Tibial artery (tissue), 4 donors: ENCODE measurements at regions not wholly inside any gene's neighbourhood (a gene's known extent, or its start where the extent isn't known, plus 50 kb on each side); places are given as distances from the start of the nearest gene placed in this dataset.

Experiments
- DNase-seq, 2 donors: peaks; one replicate each; pipeline ENCODE4 v3.0.0-alpha.2; 2019
- H3K27ac ChIP-seq, 2 donors: fragments of 200-600 bp; sonication (generic) in 1 of 2; 1 replicate in 1 of 2; 2 replicates in 1 of 2; pipeline ENCODE4 v1.5.1; 2018 to 2019; ENCODE audit warnings: mild to moderate bottlenecking in 1 of 2
- H3K27me3 ChIP-seq, 2 donors: fragments of 200-600 bp; sonication (generic) in 1 of 2; one replicate each; pipeline versions ENCODE4 v1.5.1 to v1.6.0; 2016 to 2019
- H3K36me3 ChIP-seq, 3 donors: fragments of 200-600 bp; sonication (generic) in 2 of 3; one replicate each; pipeline ENCODE4 v1.5.1; 2016 to 2019; ENCODE audit warnings: mild to moderate bottlenecking in 2 of 3
- H3K4me1 ChIP-seq, 4 donors: fragments of 200-600 bp; sonication (generic) in 2 of 4; 1 replicate in 3 of 4; 2 replicates in 1 of 4; pipeline ENCODE4 v1.5.1; 2016 to 2019
- H3K4me3 ChIP-seq, 2 donors: fragments of 200-600 bp; sonication (generic) in 1 of 2; 1 replicate in 1 of 2; 2 replicates in 1 of 2; pipeline ENCODE4 v1.5.1; 2018 to 2019; ENCODE audit warnings: mild to moderate bottlenecking in 2 of 2
- H3K9me3 ChIP-seq, 3 donors: fragments of 200-600 bp; sonication (generic) in 1 of 3; one replicate each; pipeline ENCODE4 v1.5.1; 2016 to 2019
- intact Hi-C: fragments of 100-400 bp; cut with DNase I; formaldehyde crosslinking; loops from one replicate; pipeline ENCODE4 v1.15.0; 2023; ENCODE audit warnings: low total_unique reads
- TF ChIP-seq, protein P1 (sequence below), 2 experiments: fragments of 200-600 bp in 1 of 2; fragments of 450-650 bp in 1 of 2; IDR thresholded peaks; one replicate each; pipeline ENCODE4 v1.5.1; 2017 to 2019; ENCODE audit warnings: antibody characterized with exemption in 2 of 2, mild to moderate bottlenecking in 1 of 2, moderate library complexity in 1 of 2

DNA sequence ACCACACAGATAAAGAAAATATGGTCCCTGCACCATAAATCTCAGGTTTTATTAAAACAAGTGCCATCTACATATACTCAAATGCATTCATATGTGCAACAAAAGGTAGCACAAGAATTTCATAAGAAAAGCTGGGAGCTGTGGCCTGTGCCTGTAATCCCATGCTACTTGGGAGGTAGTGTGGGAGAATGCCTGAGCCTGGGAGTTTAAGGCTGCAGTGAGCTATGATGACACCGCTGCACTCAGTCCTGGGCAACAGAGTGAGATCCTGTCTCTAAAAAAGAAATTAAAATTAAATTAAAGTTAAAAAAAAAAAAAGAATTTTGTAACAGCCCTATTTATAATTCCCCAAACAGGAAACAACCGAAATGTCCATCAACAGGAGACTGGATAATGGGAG lies 81.3 kb upstream of the JADE1 start:
- H3K9me3 ChIP-seq, result no peaks in the 10 kb centered on the region
- TF ChIP-seq, protein P1, sequence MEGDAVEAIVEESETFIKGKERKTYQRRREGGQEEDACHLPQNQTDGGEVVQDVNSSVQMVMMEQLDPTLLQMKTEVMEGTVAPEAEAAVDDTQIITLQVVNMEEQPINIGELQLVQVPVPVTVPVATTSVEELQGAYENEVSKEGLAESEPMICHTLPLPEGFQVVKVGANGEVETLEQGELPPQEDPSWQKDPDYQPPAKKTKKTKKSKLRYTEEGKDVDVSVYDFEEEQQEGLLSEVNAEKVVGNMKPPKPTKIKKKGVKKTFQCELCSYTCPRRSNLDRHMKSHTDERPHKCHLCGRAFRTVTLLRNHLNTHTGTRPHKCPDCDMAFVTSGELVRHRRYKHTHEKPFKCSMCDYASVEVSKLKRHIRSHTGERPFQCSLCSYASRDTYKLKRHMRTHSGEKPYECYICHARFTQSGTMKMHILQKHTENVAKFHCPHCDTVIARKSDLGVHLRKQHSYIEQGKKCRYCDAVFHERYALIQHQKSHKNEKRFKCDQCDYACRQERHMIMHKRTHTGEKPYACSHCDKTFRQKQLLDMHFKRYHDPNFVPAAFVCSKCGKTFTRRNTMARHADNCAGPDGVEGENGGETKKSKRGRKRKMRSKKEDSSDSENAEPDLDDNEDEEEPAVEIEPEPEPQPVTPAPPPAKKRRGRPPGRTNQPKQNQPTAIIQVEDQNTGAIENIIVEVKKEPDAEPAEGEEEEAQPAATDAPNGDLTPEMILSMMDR (IDR thresholded peaks at IDR 0.05), result no peak
- DNase-seq, result no peak
- no peaks in the 10 kb centered on the region for H3K27me3 ChIP-seq
- no peak overlapping the region for H3K27ac ChIP-seq
- H3K4me1 ChIP-seq, result no peaks in the 10 kb centered on the region
- H3K4me3 ChIP-seq, result no peak overlapping the region
- intact Hi-C loops, result no loop called here
- H3K36me3 ChIP-seq, result no peaks in the 10 kb centered on the region

DNA sequence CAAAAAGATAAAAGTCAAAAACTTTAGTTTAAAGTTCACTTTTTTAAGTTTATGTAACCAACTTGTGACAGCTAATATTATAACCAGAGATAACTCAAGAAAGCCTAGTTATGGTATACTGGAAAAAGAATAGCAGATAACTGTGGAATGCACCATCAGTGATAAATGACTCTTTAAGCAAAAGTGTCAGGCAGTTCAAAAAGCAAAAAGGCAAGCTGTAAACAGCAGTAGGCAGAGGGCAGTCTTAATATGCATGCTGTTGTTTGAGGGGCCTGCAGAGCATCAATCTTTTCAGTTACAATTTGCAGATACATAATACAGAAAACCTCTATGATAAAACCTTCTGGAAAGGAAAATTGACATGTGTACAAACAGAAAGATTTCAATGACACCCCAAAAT lies 81.8 kb upstream of the JADE1 start:
- intact Hi-C loops, result no loop called here
- H3K4me3 ChIP-seq, result no peak overlapping the region
- no peaks in the 10 kb centered on the region for H3K4me1 ChIP-seq
- no peak for DNase-seq
- no peaks in the 10 kb centered on the region for H3K9me3 ChIP-seq
- TF ChIP-seq, protein P1 (IDR thresholded peaks at IDR 0.05), result no peak
- H3K27ac ChIP-seq, result no peak overlapping the region
- H3K27me3 ChIP-seq, result no peaks in the 10 kb centered on the region
- no peaks in the 10 kb centered on the region for H3K36me3 ChIP-seq

DNA sequence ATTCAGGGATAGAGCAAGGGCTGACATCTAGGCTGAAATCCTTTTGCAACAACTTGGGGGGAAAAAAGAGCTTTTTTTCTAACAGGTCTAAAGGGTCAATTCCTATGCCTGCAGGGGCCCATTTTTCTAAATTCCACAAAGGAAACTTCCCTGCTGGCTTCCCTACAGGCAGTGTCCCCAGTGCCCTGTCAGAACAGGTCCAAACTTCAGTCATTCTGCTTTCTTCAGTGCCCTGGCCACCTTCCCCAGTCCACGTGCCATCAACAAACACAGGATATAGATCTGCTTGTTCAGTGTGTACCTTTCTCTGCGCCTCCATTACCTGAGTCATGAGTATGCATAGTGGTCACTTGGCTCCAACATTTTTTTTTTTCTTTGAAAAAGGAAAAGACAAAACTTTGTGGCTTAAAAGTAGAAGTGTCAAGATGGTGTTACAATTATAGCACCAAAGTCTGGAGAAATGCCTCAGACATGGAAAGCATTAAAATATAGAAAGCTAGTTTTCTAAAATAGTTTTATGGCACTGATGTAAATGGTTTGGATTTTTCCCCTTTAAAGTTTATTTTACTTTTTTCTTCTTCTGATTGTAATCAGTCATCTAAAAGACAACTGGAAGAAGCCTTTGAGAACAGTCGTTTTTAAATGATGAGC lies 84.0 kb upstream of the JADE1 start:
- TF ChIP-seq, protein P1 (IDR thresholded peaks at IDR 0.05), result no peak
- Histone ChIP-seq H3K36me3 (no peaks in the 10 kb centered on the region), H3K4me3 (no peak overlapping the region), H3K9me3 (no peaks in the 10 kb centered on the region), H3K27ac (no peak overlapping the region), H3K4me1 (no peaks in the 10 kb centered on the region), H3K27me3 (no peaks in the 10 kb centered on the region)
- intact Hi-C loops, result no loop called here
- DNase-seq, result no peak

DNA sequence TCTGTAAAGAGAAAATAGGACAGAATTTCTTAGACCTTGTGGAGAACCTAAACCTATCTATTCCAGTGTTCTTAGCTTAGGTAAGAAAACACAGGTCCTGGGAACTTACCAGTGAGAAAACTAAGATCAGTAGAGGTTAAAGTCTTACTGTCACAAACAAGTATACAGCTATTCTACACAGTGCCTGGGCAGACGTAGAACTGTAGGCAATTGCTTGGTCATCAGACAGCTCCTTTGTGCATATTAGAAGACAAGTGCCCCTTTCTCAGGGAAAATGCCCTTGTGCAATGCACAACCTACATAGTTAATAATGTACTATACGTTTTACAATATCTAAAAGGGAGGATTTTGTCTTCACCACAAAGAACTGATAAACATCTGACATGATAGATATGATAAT lies 86.6 kb upstream of the JADE1 start:
- Histone ChIP-seq H3K27me3 (no peaks in the 10 kb centered on the region), H3K9me3 (no peaks in the 10 kb centered on the region), H3K27ac (no peak overlapping the region), H3K4me1 (peaks cover 0 to 11% (median 5%) of the 10 kb centered on the region in 4 donors), H3K36me3 (no peaks in the 10 kb centered on the region), H3K4me3 (no peak overlapping the region)
- DNase-seq, result no peak
- TF ChIP-seq, protein P1 (IDR thresholded peaks at IDR 0.05), result no peak
- intact Hi-C loops, result no loop called here

DNA sequence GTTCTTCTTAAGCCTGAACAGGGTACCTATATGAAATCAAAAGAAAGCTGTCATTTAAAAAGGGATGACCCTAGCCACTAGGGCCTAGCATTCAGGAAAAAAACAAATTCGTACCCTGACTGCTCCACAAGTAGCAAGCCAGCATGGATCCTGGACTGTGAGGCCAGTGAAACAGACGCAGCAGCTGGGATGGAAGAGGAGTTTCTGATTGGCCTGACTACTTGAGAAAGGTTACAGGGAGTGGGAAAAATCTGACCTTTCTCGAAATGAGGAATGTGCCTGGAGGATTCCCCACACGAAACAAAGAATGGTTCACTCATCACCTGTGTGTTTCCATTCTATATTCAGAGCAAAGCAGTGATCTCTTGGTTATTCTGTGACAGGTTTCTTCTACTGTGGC lies 87.6 kb upstream of the JADE1 start:
- peaks cover 0 to 13% (median 5%) of the 10 kb centered on the region in 4 donors for H3K4me1 ChIP-seq
- H3K36me3 ChIP-seq, result no peaks in the 10 kb centered on the region
- DNase-seq, result no peak
- no peaks in the 10 kb centered on the region for H3K9me3 ChIP-seq
- H3K27ac ChIP-seq, result no peak overlapping the region
- no peaks in the 10 kb centered on the region for H3K27me3 ChIP-seq
- intact Hi-C loops, result no loop called here
- TF ChIP-seq, protein P1 (IDR thresholded peaks at IDR 0.05), result no peak
- no peak overlapping the region for H3K4me3 ChIP-seq

DNA sequence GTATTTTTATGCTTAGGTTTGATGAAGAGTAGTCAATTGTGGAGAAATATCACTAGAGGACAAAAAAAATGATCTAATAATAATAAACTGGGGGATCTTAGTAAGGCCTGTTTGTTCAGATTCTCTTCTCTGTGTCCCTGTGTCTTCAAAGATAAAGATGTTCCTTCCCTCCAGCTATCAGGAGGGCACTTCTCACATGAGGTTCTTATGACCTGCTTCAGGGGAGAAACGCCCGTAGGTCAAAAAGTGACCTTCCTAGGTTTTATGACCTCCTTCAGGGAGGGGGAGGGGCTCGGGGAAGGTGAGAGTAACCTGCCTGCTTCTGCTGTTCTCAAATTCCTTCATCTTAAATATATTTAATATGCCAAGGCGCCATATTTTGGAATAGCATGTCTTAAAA lies 89.2 kb upstream of the JADE1 start:
- H3K4me3 ChIP-seq, result no peak overlapping the region
- H3K4me1 ChIP-seq, result peaks cover 0 to 24% (median 8%) of the 10 kb centered on the region in 4 donors
- H3K36me3 ChIP-seq, result no peaks in the 10 kb centered on the region
- no peaks in the 10 kb centered on the region for H3K9me3 ChIP-seq
- no peak overlapping the region for H3K27ac ChIP-seq
- intact Hi-C loops, result no loop called here
- no peak for DNase-seq
- no peaks in the 10 kb centered on the region for H3K27me3 ChIP-seq
- TF ChIP-seq, protein P1 (IDR thresholded peaks at IDR 0.05), result no peak
